DMS 273 (cell line): ENCODE measurements at regions not wholly inside any gene's neighbourhood (a gene's known extent, or its start where the extent isn't known, plus 50 kb on each side); places are given as distances from the start of the nearest gene placed in this dataset.

ENCODE experiments used
- DNase-seq: peaks from one replicate; lab custom pipeline; 2025; ENCODE audit not compliant: unreplicated experiment; lab: John Stamatoyannopoulos, UW

GRCh38 chr6:100268326-100268725, 196.4 kb downstream of the SIM1 start:
- no peak for DNase-seq

- no peak for DNase-seq
These were observed 197.0 kb downstream of the SIM1 start for GRCh38 chr6:100267721-100268123.

- DNase-seq = no peak
These were observed 198.0 kb downstream of the SIM1 start for GRCh38 chr6:100266494-100267401.

GRCh38 chr6:100262086-100262485, 202.6 kb downstream of the SIM1 start:
- DNase-seq = no peak

- DNase-seq = no peak
These were observed 203.2 kb downstream of the SIM1 start for GRCh38 chr6:100261486-100261885.

GRCh38 chr6:100260584-100260983, 204.1 kb downstream of the SIM1 start:
- DNase-seq = no peak

GRCh38 chr6:100259865-100260264, 204.9 kb downstream of the SIM1 start:
- no peak for DNase-seq

GRCh38 chr6:100258752-100259151, 206.0 kb downstream of the SIM1 start:
- DNase-seq = no peak

GRCh38 chr6:100257793-100258395, 206.8 kb downstream of the SIM1 start:
- DNase-seq = peak; percentile 52

- DNase-seq = peak; percentile 10
These were observed 209.0 kb downstream of the SIM1 start for GRCh38 chr6:100255701-100256100.

GRCh38 chr6:100247123-100247522, 217.6 kb downstream of the SIM1 start:
- DNase-seq = no peak

- peak; percentile 26 for DNase-seq
These were observed 218.5 kb downstream of the SIM1 start for GRCh38 chr6:100246206-100246605.

GRCh38 chr6:100240798-100241197, 223.9 kb downstream of the SIM1 start:
- no peak for DNase-seq

- no peak for DNase-seq
These were observed 226.9 kb downstream of the SIM1 start for GRCh38 chr6:100237821-100238220.

- DNase-seq = no peak
These were observed 228.3 kb downstream of the SIM1 start for GRCh38 chr6:100236389-100236788.

GRCh38 chr6:100235631-100236030, 229.1 kb downstream of the SIM1 start:
- DNase-seq = no peak

GRCh38 chr6:100234625-100235024, 230.1 kb downstream of the SIM1 start:
- DNase-seq = no peak

GRCh38 chr6:100232781-100233573, 231.7 kb downstream of the SIM1 start:
- no peak for DNase-seq

GRCh38 chr6:100230953-100231316, 233.8 kb downstream of the SIM1 start:
- DNase-seq = no peak

GRCh38 chr6:100230115-100230952, 234.4 kb downstream of the SIM1 start:
- DNase-seq = no peak

- no peak for DNase-seq
These were observed 235.2 kb downstream of the SIM1 start for GRCh38 chr6:100229512-100229911.
